ENCODE measurements at regions not wholly inside any gene's neighbourhood (a gene's known extent, or its start where the extent isn't known, plus 50 kb on each side); places are given as distances from the start of the nearest gene placed in this dataset.

DNA sequence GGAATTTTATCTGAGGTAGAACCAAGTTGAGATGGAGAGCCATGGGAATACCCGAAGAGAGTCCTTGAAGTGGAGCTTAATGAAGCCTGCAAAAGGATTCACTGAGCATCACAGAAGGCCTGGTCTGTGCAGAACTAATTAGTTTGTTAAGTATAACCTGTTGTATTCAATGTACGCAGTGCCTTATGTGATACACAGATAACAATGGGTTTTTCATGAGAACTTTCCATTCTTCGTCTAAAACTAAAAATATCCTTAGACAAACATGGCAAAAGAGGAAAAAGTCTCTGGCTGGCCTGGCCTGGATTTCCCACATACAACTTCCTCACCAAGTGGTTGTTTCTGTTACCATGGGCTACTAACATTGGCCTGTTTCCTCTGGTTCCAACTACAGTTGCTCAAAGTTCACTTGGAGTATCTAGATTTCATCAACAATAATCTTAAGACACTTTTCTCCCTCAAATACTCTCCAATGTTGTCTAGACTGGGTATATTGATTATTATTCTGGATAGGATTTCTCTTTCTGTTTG, 237.6 kb upstream of the ZNF462 start:
- DNase-seq = no peak

DNA sequence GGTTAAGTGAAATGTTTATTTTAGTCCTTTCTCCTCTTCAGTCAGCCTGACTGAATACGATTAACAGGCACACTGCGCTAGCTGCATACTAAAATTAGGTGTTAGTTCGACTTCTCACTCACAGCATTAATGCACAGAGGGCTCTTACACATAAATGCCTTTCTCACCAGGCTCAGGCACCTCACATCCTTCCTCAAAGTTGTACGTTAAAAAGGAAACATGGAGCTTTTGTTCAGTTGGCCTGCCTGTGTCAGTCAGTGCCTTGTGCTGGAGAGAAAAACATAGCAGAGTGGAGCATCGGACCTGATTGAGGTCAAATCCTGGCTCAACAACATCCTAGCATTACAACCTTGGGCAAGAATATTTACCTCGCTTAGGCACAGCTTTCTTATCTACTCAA, 236.0 kb upstream of the ZNF462 start:
- DNase-seq = no peak

DNA sequence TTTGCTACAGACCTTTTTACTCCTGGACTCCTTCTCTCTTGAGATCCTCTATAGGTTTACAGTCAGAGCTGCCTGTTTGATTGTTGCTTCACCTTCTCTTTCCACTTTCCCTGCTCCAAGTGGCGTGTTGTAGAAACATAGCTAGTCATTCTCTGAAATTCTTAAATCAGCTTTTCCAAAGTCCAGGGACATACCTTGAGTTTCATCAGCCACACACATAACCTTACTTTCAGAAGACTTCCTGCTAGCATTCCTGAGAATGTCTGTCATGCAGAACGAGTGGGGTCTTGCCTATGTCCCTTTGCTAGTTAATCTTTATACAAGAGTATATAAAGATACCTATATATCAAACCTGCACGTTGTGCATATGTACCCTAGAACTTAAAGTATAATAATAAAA, 230.3 kb upstream of the ZNF462 start:
- no peak for DNase-seq

DNA sequence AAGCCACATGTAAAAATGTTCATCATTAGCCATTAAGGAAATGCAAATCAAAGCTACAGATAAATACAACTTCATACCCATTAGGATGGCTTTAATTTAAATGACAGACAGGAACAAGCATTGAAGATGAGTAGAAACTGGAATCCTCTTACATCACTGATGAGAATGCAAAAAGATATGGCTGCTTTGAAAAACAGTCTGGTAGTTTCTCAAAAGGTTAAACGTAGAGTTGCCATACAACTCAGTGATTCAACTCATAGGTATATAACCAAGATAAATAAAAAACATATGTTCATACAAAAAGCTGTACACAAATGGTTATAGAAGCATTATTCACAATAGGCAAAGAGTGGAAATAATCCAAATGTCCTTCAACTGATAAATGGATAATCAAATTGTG, 228.8 kb upstream of the ZNF462 start:
- DNase-seq = no peak

DNA sequence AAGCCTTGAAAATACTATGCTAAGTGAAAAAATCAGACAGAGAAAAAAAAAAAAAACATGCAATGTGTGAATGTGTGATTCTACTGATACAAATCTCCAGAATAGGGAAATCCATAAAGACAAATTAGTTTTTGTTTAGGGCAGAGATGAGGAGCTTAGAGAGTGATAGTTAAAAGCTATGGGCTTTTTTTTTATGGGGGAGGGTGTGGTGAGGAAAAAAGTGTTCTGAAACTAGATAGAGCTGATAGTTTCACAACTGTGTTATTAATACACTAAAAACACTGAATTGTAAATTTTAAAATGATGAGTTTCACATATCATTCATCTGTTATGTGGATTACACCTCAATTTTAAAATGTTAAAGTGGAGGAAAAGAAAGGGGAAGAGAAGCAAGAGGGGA, 228.3 kb upstream of the ZNF462 start:
- DNase-seq = no peak

DNA sequence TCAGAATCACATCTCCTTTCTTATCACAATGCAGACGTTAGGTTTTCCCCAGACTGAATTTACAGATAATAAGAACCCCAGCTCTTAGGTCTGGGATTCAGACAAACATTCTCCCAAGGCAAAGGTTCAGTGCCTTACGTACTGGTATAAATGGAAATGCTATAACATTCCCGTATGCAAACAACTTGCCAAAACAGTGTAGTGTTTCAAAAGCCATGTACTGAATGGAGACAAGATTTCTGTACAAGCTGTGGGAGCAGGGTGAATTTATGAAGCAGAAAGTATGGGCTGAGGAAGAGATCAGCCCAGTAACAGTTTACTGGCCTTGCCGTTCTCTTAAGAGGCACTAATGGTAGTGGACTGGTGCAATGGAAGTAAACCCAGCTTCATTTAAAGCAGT, 225.5 kb upstream of the ZNF462 start:
- DNase-seq = no peak

DNA sequence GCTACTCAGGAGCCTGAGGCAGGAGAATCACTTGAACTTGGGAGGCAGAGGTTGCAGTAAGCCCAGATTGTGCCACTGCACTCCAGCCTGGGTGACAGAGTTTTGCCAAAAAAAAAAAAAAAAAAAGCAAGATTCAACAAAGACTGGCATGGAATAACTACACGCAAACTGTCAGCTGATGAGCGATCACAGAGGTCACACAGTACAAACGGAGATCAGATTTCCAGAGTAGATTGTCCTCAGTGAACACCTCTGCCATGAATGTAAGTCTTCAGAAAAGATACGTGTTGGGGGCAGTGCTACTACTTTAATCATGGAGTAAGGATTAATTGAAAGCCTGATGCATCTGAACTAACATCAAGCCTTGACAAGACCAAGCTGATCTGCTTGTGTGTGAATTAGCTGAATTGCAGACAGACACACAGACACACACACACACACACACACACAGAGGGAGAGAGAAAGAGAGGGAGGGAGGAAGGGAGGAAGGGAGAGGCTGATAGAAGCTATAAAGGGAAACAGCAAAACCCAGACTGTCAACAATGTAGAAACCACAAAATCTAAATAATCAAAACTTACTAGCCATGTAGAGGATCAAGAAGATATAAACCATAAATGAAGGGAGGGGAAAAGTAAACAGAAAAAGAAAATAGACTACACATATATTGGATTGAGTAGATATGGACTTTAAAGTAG, 222.9 kb upstream of the ZNF462 start:
- no peak for DNase-seq

DNA sequence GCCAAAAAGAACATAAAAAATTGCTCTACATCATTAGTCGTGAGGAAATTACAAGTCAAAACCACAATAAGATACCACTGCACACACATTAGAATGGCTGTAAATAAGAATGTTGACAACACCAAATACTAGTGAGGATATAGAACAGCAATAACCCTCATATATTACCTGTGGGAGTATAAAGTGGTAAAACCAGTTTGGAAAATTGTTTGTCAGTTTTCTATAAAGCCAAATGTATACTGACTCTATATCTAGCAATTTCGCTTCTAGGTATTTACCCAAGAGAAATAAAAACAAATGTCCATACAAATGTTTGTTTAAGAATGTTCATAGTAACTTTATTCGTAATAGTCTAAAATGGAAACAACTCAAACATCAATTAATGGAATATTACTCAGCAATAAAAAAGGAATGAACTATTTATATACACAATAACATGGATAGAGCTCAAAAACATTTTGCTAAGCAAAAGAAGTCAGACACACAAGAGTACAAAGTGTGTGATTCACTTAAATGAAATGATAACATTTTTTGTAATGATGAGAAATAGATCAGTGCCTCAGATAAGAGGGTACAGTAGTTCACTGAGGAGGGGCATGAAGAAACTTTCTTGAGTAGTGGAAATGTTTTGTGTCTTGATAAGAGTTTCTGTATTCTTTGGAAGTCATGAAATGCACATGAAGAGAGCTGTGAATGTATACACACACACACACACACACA, 219.6 kb upstream of the ZNF462 start:
- DNase-seq = no peak

DNA sequence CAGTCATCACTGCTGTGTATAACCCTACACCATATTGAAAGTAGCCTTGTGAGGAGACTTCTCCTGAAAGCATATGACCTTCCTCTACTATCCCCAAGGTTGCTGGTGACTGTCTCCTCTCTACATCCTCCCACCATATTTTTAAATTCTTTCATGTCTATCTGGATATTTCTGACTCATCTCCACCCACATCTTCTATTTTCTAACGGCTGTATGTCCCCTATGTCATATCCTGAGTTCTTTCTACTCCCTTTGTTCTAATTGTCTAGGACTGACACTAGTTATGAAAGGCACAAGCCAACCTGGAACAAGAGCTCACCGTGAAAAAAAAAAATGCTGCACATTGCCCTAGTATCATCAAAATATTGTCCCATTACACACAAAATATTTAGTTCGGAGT, 218.3 kb upstream of the ZNF462 start:
- no peak for DNase-seq

DNA sequence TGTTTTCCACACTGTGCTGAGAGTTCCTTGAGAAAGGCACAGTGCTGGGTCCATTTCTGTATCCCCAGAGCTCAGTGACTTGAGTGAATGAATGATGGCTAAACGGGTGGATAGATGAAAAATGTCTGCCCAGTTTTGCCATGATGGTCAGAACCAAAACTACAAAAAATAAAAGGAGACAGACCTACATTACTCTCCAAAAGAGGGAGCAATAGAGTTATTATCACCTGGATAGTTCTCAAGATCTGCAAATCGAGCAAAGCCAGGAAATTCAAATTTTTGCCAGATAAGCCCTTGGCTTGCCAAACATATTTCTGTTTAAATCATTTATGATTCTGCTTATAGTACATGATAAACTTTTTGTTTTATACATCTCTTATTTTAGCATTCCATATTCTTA, 214.2 kb upstream of the ZNF462 start:
- DNase-seq = no peak

DNA sequence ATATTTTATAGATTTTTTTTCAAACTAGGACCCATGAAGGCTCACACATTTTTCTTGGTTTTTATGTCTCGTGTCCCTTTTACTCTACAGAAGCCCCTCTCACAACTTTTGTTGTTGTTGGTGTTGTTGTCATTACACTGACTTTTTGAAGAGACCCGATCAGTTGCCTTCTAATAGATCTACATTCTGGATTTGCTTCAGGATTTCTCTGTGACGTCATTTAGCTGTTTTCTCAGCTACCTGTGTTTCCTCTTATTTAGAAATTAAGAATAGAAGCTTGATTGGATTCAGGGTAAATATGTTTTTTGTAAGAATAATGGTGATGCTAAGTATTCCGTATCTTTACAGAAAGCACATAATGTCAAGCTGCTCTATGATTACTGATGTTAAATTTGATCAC, 213.3 kb upstream of the ZNF462 start:
- no peak for DNase-seq

DNA sequence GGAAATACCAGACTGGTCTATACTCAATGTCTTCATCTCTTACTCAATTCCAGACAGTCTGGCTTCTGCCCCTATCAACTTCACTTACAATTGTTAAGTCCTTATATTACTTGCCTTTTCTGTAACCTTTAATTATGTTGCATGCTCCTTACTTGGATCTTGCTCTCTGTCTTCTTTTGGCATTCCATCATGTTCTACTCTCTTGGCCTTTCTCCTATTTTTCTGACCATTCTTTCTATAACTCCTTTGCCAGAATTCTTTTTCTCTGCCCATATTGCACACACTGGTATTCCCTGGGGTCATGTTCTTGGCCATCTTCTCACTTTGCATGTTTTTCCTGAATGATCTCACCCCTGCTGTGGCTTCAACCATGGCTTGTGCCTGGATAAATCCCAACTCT, 209.8 kb upstream of the ZNF462 start:
- DNase-seq = no peak

DNA sequence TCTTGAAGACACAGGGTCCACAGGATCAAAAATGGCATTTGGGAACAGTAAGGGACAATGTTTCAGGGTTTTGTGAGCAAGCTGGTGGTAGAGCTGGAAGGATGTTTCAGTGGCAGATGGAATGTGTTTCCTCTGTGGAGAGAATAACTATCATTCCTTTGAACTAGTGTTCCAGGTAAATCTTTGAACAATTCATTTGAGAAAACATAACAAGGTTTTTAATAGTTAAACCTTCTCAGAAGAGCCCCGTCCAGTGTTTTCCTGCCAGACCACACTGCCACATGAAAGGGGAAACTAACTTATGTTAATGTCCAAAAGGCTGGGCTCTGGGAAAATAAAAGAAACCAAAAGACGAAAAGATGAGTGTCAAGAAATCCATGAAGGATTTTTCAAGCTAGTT, 207.0 kb upstream of the ZNF462 start:
- no peak for DNase-seq

DNA sequence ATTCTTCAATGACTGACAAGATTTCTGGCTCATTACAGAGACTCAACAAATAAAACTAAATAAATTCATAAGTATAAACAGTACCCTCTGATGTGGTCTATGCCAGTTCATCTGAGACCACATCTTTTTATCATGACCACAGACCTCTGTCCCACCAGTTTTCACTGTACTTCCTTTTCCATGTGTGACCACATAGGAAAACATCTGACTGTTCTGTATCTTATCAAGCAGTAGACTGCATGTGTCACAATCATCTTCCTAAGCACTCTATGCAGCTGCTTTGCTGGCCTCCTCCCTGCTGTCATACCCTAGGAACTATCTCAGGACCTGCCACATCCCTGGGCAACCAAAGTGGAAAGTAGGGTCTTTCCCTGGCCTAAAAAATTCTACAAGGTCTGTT, 205.0 kb upstream of the ZNF462 start:
- no peak for DNase-seq

DNA sequence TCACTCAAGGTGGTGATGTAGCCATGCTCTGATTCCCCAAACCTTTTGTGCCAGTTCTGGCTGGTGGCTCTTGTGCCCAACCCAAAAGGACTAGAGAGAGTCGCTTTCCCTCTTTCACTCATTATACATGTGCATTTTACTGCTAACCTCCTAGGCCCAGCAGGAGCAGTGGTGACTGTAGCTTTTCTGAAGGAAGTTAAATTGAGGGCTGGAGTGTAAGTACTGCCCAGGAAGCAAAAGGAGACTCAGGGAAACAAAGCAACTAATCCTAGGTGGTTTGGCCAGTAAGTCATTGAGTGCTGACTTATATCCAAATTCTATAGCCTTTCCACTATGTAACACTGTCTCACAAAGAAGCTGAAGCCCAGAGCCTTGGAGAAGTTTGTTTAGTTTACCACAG, 194.4 kb upstream of the ZNF462 start:
- no peak for DNase-seq

DNA sequence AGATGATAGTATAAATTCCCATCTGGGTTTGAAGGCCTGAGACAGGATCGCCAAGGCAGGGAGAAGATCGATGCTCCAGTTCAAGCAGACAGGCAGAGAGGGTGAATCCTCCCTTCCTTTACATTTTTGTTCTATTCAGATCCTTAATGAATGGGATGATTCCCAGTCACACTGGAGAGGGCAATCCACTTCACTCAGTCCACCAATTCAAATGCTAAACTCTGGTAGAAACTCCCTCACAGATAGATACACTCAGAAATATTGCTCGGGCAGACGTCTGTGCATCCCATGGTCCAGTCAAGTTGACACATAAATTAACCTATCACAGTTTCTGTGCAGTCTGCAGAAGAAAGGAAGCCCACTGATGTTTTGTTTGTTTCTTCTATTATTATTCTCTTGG, 193.1 kb upstream of the ZNF462 start:
- no peak for DNase-seq

DNA sequence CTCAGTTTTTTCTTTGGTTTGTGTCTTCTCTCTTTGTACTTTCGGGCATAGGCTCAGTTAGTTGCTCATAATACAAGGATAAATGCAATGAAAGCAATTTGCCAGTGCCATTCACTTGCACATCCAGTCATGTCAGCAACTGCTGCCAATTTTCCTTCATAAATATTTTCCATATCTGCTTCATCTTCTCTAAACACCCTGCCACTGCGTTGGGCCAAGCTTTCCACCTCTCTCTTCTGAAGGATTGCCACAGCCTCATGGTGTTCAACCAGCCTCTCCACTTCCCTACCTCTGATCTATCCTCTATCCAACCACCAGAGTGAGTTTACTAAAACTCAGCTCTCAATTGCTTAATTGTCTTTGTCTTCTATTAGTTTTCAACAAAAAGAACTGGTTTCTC, 192.5 kb upstream of the ZNF462 start:
- DNase-seq = no peak

DNA sequence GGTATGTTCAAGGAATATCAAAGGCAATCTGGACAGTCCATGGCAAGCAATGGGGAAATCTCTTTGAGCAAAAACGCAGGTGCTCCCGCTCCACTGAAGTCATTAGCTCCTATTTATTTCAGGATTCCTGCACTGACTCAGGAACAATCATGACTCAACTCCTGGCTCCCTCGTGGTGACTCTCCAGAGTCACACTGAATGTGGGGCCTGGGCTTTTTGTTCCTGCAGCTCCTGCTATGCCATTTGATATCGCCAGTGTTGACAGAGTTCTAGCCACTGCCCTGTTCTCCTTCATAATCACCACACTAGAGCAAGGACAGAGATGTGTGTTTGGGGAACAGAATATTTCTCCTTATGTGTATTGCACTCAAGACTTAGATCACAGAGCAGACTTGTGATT, 187.2 kb upstream of the ZNF462 start:
- DNase-seq = no peak

DNA sequence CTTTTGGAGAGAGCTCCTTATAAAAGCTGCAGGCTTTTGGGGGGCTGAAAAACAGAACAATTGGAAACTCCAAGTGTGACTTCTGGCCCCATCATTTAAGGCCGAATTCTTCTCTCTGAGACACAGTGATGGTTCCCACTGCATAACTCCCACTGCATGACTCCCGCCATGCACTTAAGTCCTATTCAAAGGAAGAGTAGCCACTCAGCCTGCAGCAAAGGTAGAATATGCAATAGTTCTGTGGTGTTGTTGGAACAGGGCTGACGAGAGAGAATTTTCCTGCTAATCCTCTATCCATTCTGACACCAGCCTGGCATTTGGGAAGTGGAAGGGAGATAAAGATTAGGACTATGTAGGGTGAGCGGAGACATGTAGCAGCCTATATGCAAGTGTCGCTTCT, 185.6 kb upstream of the ZNF462 start:
- DNase-seq = no peak

DNA sequence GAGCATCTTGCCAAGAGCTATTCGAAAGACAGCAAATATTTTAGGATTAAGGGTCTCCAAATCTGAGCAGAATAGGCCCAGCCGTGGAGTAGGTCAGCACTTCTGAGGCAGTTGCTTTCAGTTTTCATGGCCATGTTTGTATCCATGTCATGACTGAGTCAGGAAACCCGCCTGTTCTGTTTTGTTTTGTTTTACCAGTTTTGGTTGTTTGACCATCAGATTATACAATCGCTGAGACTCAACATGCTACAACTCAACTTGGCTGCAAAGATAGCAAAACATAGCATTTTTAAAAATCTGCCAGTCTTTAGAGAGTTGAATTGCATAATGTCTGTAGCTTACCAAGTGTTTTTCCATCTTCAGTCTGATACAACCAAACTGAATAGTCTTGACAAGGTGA, 185.1 kb upstream of the ZNF462 start:
- DNase-seq = no peak

DNA sequence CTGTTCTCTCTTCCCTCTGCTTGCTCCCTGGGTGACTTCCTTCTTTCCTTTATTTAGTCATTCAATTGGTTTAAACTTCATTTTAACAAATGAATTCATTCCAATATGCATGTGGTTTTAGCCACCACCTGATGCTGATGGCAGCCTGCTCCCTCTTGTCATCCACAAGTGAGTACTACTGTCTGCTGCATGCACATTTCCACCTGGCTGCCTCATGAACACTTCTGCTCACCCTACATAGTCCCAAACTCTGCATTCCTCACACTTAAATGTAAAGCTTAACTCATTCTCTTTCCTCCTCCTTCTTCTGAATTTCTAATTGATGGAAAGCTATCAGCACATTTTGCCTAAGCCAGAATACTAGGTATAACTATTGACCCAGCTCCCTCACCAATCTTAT, 184.7 kb upstream of the ZNF462 start:
- no peak for DNase-seq

DNA sequence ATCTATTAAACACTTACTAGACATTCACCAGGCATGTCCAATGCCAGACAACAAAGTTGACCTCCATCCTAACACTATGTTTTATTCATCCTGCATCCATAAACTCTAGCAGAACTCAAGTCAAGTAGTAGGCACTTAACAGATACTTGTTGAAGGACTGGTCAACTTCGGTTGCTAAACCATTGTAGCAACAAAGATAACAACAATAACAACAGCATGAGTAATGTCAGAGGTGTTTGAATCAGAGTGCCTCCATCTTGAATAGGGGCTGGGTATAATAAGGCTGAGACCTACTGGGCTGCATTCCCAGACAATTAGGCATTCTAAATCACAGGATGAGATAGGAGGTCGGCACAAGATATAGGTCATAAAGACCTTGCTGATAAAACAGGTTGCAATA, 180.5 kb upstream of the ZNF462 start:
- DNase-seq = no peak

DNA sequence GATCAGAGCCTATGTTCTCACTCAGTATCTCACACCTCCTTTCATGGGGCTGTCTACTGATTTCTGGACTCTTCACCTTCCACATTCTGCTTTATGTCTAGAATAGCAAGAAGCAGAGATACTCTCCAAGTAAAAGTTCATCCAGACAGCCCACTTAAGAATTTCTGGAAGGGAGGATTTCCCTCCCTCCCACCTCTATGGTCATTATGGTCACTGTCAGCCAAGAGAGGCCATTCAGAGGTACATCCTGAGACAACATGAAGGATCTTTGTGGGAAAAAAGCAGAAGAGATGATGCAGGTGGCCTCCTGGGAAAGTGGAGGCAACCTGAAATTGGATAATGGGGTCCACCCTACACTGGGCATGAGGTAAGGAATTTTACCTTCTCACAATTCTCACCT, 179.5 kb upstream of the ZNF462 start:
- no peak for DNase-seq

DNA sequence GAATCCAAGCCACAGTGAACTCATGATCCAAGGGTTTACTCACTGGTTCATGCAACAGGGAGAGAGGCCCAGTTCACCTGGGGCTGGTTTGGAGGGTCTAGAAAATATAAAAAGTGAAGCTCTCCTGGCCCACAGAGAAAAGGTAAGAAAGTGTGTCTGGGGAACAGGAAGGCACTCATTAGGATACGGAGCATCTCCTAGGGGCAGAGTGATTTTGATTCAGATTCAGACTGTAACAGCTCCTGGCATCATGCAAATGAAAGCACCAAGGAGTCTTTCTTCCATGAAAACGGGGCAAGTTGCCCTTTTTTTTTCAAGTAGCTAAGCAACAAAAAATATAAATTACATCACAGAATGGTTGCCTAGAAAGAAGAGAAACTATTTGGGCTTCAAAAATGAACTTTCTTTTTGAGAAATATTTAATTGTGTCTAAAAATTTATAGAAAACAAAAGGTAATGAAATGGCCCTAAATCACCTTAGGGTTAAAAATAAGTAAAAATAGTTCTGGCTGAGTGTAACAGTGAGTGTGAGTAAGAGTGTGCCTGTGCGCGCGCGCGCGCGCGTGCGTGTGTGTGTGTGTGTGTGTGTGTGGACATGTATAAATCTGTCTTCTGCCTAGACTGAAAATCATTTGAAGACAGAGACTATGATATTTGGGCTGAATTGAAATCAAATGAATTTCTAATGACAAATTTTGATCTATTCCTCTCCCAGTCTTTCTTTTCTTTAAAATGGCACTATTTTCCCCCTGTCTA, 177.8 kb upstream of the ZNF462 start:
- no peak for DNase-seq
